SK-N-SH treated with all-trans-retinoic acid at 6 μM for 48 hours (cell line): ENCODE measurements at regions not wholly inside any gene's neighbourhood (a gene's known extent, or its start where the extent isn't known, plus 50 kb on each side); places are given as distances from the start of the nearest gene placed in this dataset.

Experiments used
- ATAC-seq: fragments of 200-7000 bp; cut with Tn5 transposase; 3 replicates; pipeline ENCODE4 v1.9.1; 2020; ENCODE audit warnings: mild to moderate bottlenecking, moderate library complexity
- ARNTL ChIP-seq: fragments of 450-650 bp; formaldehyde crosslinking; IDR thresholded peaks from 2 replicates; pipeline ENCODE4 v1.5.0; 2020; ENCODE audit warnings: low read depth, mild to moderate bottlenecking, moderate library complexity, borderline replicate concordance
- BACH2 ChIP-seq: fragments of 250-450 bp; sonication (Bioruptor Pico); IDR thresholded peaks from 2 replicates; pipeline ENCODE4 v1.9.0; 2021; ENCODE audit warnings: mild to moderate bottlenecking, borderline replicate concordance
- CREB5 ChIP-seq: fragments of 250-450 bp; sonication (Bioruptor Pico); IDR thresholded peaks from 2 replicates; pipeline ENCODE4 v1.5.1; 2020; ENCODE audit warnings: low read depth, mild to moderate bottlenecking, moderate library complexity
- CSDC2 ChIP-seq: fragments of 250-450 bp; sonication (Bioruptor Pico); IDR thresholded peaks from 2 replicates; pipeline ENCODE4 v1.5.0; 2020; ENCODE audit warnings: mild to moderate bottlenecking, moderate library complexity
- CSRNP3 ChIP-seq: fragments of 250-450 bp; sonication (Bioruptor Pico); IDR thresholded peaks from 2 replicates; pipeline ENCODE4 v1.5.1; 2021; ENCODE audit warnings: mild to moderate bottlenecking, moderate library complexity
- ESRRG ChIP-seq: fragments of 250-450 bp; sonication (Bioruptor Pico); IDR thresholded peaks from 2 replicates; pipeline ENCODE4 v1.6.1; 2021; ENCODE audit warnings: mild to moderate bottlenecking
- GLIS3 ChIP-seq: fragments of 250-450 bp; sonication (Bioruptor Pico); IDR thresholded peaks from 2 replicates; pipeline ENCODE4 v1.5.0; 2020; ENCODE audit warnings: mild to moderate bottlenecking, moderate library complexity
- ISL1 ChIP-seq: fragments of 250-450 bp; sonication (Bioruptor Pico); IDR thresholded peaks from 2 replicates; pipeline ENCODE4 v2.1.2; 2022; ENCODE audit warnings: mild to moderate bottlenecking, moderate library complexity
- OSR1 ChIP-seq: fragments of 250-450 bp; sonication (Bioruptor Pico); IDR thresholded peaks from 2 replicates; pipeline ENCODE4 v1.8.0; 2022; ENCODE audit warnings: moderate library complexity, mild to moderate bottlenecking, inconsistent platforms
- POU6F1 ChIP-seq: fragments of 250-450 bp; sonication (Bioruptor Pico); IDR thresholded peaks from 2 replicates; pipeline ENCODE4 v1.8.0; 2021; ENCODE audit warnings: low read depth, mild to moderate bottlenecking, moderate library complexity, borderline replicate concordance
- PPARA ChIP-seq: fragments of 250-450 bp; sonication (Bioruptor Pico); IDR thresholded peaks from 2 replicates; pipeline ENCODE4 v1.5.0; 2020; ENCODE audit warnings: mild to moderate bottlenecking, borderline replicate concordance
- RARB ChIP-seq: fragments of 250-450 bp; sonication (Bioruptor Pico); IDR thresholded peaks from 2 replicates; pipeline ENCODE4 v1.8.0; 2021; ENCODE audit warnings: mild to moderate bottlenecking, moderate library complexity
- TCF4 ChIP-seq: fragments of 250-450 bp; sonication (Bioruptor Pico); IDR thresholded peaks from 2 replicates; pipeline ENCODE4 v1.8.0; 2021; ENCODE audit warnings: mild to moderate bottlenecking, moderate library complexity, borderline replicate concordance
- TOX ChIP-seq: fragments of 250-450 bp; sonication (Bioruptor Pico); IDR thresholded peaks from 2 replicates; pipeline ENCODE4 v1.8.0; 2021; ENCODE audit warnings: mild to moderate bottlenecking, moderate library complexity, borderline replicate concordance
- TSHZ2 ChIP-seq: fragments of 250-450 bp; sonication (Bioruptor Pico); IDR thresholded peaks from 2 replicates; pipeline ENCODE4 v1.5.0; 2020; ENCODE audit warnings: mild to moderate bottlenecking, moderate library complexity
- ZC3H10 ChIP-seq: fragments of 250-450 bp; sonication (Bioruptor Pico); IDR thresholded peaks from 2 replicates; pipeline ENCODE4 v1.5.1; 2021; ENCODE audit warnings: mild to moderate bottlenecking, moderate library complexity
- ZFP3 ChIP-seq: fragments of 250-450 bp; sonication (Bioruptor Pico); IDR thresholded peaks from 2 replicates; pipeline ENCODE4 v1.5.0; 2020; ENCODE audit warnings: mild to moderate bottlenecking, moderate library complexity
- ZFP30 ChIP-seq: fragments of 450-650 bp; formaldehyde crosslinking; IDR thresholded peaks from 2 replicates; pipeline ENCODE4 v1.5.0; 2022; ENCODE audit warnings: mild to moderate bottlenecking, moderate library complexity
- ZNF565 ChIP-seq: fragments of 450-650 bp; formaldehyde crosslinking; conservative IDR thresholded peaks from 2 replicates; pipeline ENCODE4 v1.5.0; 2020; ENCODE audit warnings: low read depth, mild to moderate bottlenecking, moderate library complexity
- ZNF70 ChIP-seq: fragments of 450-650 bp; formaldehyde crosslinking; IDR thresholded peaks from 2 replicates; pipeline ENCODE4 v1.5.0; 2020; ENCODE audit warnings: mild to moderate bottlenecking, moderate library complexity

- TF ChIP-seq ZC3H10: no peak
- TF ChIP-seq BACH2 (CRISPR knock-in tag): no peak
- no peak for TF ChIP-seq TCF4
- TF ChIP-seq ARNTL (CRISPR knock-in tag): no peak
- no peak for TF ChIP-seq PPARA (CRISPR knock-in tag)
- TF ChIP-seq TSHZ2 (CRISPR knock-in tag): no peak
- no peak for TF ChIP-seq TOX (CRISPR knock-in tag)
- no peak for TF ChIP-seq ESRRG (CRISPR knock-in tag)
- no peak for TF ChIP-seq CSRNP3
- no peak for TF ChIP-seq OSR1 (CRISPR knock-in tag)
- no peak for TF ChIP-seq ZFP30
- no peak for TF ChIP-seq RARB
- no peak for TF ChIP-seq POU6F1 (CRISPR knock-in tag)
- TF ChIP-seq ZNF70: no peak
- TF ChIP-seq CREB5 (CRISPR knock-in tag): no peak
- TF ChIP-seq ZFP3 (CRISPR knock-in tag): no peak
- TF ChIP-seq ISL1: no peak
- no peak for ATAC-seq
These were observed 89.2 kb downstream of the RSPH3 start for GRCh38 chr6:158910484-158911440.

GRCh38 chr6:158909938-158910337 is 90.1 kb downstream of the RSPH3 start:
- no peak for TF ChIP-seq CREB5 (CRISPR knock-in tag)
- no peak for TF ChIP-seq ZNF70
- TF ChIP-seq CSDC2: no peak
- no peak for TF ChIP-seq ZNF565 (CRISPR knock-in tag)
- TF ChIP-seq CSRNP3: no peak
- TF ChIP-seq ZFP30: no peak
- TF ChIP-seq TSHZ2 (CRISPR knock-in tag): no peak
- TF ChIP-seq ISL1: no peak
- TF ChIP-seq GLIS3 (CRISPR knock-in tag): no peak
- TF ChIP-seq ARNTL (CRISPR knock-in tag): no peak
- no peak for TF ChIP-seq PPARA (CRISPR knock-in tag)
- TF ChIP-seq TCF4: no peak
- no peak for TF ChIP-seq ZFP3 (CRISPR knock-in tag)
- no peak for ATAC-seq
